Ishikawa (cell line): ENCODE measurements at regions not wholly inside any gene's neighbourhood (a gene's known extent, or its start where the extent isn't known, plus 50 kb on each side); places are given as distances from the start of the nearest gene placed in this dataset.

ENCODE experiments used
- CEBPB ChIP-seq: IDR thresholded peaks from 2 replicates; pipeline ENCODE4 v1.6.1; 2012
- CREB1 ChIP-seq: IDR thresholded peaks from 2 replicates; pipeline ENCODE4 v1.6.1; 2012; ENCODE audit warnings: low read depth
- EGR1 ChIP-seq: IDR thresholded peaks from 2 replicates; pipeline ENCODE4 v1.6.1; 2012
- EP300 ChIP-seq: IDR thresholded peaks from 2 replicates; pipeline ENCODE4 v1.6.1; 2012; ENCODE audit warnings: borderline replicate concordance
- FOXM1 ChIP-seq: IDR thresholded peaks from 2 replicates; pipeline ENCODE4 v1.6.1; 2012; ENCODE audit warnings: low read depth, borderline replicate concordance
- NFIC ChIP-seq: IDR thresholded peaks from 2 replicates; pipeline ENCODE4 v1.6.1; 2012
- RAD21 ChIP-seq: IDR thresholded peaks from 2 replicates; pipeline ENCODE4 v1.6.1; 2012; ENCODE audit warnings: low read depth
- TAF1 ChIP-seq: IDR thresholded peaks from 2 replicates; pipeline ENCODE4 v1.6.1; 2012; ENCODE audit warnings: low read depth, mild to moderate bottlenecking
- TCF12 ChIP-seq: IDR thresholded peaks from 2 replicates; pipeline ENCODE4 v1.6.1; 2012; ENCODE audit warnings: low read depth
- TEAD4 ChIP-seq: IDR thresholded peaks from 2 replicates; pipeline ENCODE4 v1.6.1; 2012
- YY1 ChIP-seq: IDR thresholded peaks from 2 replicates; pipeline ENCODE4 v1.6.1; 2012; ENCODE audit warnings: low read depth
- ZBTB7A ChIP-seq: IDR thresholded peaks from 2 replicates; pipeline ENCODE4 v1.6.1; 2012; ENCODE audit warnings: low read depth
- TF ChIP-seq, protein P1 (sequence below): IDR thresholded peaks from 2 replicates; pipeline ENCODE4 v1.6.1; 2012
- TF ChIP-seq, protein P2 (sequence below): IDR thresholded peaks from 2 replicates; pipeline ENCODE4 v1.6.1; 2012; ENCODE audit warnings: low read depth, mild to moderate bottlenecking
- TF ChIP-seq, protein P3 (sequence below): IDR thresholded peaks from 2 replicates; pipeline ENCODE4 v1.6.1; 2012

DNA sequence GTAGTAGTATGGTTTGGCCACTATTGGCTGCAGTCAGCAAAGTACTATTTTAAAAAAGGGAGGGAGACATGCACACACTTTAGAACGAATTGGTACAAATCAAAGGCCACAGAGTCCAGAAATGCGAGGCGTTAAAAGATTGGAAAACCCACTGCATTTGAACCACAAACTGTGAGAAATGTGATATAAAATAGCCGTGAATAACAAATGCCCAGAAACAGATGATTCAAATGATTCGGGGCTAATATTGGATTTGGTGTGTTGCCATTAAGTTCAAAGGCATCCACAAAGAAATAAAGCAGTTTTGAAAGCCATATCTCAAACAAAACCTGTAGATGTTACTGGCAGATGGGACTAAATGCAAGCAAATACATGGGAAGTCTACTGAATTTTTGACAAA, 140.9 kb upstream of the HMHB1 start:
- TF ChIP-seq TEAD4 (no peak), RAD21 (no peak), CEBPB (no peak), NFIC (no peak), CREB1 (no peak), TAF1 (no peak), EGR1 (no peak)
- TF ChIP-seq, protein P1, sequence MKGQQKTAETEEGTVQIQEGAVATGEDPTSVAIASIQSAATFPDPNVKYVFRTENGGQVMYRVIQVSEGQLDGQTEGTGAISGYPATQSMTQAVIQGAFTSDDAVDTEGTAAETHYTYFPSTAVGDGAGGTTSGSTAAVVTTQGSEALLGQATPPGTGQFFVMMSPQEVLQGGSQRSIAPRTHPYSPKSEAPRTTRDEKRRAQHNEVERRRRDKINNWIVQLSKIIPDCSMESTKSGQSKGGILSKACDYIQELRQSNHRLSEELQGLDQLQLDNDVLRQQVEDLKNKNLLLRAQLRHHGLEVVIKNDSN, result no peak

DNA sequence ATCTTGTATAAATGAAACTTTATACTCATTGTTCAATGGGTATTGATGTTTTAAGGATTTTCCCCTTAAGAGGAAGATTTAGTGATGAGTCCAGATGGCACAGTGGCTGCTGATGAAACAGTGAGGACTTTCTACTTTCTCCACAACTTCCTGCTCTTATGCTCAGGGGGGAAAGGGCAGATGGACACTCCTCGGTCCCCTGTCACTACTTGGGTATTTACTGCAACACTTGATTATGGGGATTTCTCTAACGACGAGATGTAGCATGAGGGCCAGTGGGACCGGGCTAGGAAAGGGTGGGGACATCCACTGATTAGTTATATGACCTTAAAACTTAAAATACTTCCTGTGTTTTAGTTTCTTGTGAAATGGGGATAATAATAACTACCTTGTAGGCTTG, 146.1 kb upstream of the HMHB1 start:
- TF ChIP-seq, protein P2, sequence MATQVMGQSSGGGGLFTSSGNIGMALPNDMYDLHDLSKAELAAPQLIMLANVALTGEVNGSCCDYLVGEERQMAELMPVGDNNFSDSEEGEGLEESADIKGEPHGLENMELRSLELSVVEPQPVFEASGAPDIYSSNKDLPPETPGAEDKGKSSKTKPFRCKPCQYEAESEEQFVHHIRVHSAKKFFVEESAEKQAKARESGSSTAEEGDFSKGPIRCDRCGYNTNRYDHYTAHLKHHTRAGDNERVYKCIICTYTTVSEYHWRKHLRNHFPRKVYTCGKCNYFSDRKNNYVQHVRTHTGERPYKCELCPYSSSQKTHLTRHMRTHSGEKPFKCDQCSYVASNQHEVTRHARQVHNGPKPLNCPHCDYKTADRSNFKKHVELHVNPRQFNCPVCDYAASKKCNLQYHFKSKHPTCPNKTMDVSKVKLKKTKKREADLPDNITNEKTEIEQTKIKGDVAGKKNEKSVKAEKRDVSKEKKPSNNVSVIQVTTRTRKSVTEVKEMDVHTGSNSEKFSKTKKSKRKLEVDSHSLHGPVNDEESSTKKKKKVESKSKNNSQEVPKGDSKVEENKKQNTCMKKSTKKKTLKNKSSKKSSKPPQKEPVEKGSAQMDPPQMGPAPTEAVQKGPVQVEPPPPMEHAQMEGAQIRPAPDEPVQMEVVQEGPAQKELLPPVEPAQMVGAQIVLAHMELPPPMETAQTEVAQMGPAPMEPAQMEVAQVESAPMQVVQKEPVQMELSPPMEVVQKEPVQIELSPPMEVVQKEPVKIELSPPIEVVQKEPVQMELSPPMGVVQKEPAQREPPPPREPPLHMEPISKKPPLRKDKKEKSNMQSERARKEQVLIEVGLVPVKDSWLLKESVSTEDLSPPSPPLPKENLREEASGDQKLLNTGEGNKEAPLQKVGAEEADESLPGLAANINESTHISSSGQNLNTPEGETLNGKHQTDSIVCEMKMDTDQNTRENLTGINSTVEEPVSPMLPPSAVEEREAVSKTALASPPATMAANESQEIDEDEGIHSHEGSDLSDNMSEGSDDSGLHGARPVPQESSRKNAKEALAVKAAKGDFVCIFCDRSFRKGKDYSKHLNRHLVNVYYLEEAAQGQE, result no peak
- no peak for TF ChIP-seq EGR1
- no peak for TF ChIP-seq ZBTB7A
- TF ChIP-seq TAF1, result no peak
- no peak for TF ChIP-seq NFIC
- TF ChIP-seq CEBPB, result no peak
- TF ChIP-seq, protein P3, sequence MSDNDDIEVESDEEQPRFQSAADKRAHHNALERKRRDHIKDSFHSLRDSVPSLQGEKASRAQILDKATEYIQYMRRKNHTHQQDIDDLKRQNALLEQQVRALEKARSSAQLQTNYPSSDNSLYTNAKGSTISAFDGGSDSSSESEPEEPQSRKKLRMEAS, result no peak
- no peak for TF ChIP-seq TEAD4

DNA sequence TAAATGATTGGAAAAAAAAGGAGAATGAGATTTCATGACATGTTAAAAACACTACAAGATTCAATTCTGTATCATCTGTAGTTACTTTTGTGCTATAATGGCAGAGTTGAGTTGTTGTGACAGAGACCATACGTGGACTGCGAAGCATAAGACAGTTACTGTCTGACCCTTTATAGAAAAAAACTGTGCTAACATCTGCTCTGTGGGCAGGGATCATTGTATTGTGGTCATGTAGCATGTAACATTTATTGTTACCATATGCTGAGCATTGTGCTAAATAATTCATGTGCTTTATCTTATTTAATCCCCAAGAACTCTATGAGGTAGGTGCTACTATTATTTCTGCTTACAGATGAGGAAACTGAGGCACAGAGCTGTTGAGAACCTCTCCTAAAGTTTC, 147.3 kb upstream of the HMHB1 start:
- TF ChIP-seq, protein P1, result no peak
- no peak for TF ChIP-seq CREB1
- TF ChIP-seq, protein P2, result no peak
- no peak for TF ChIP-seq TAF1
- no peak for TF ChIP-seq CEBPB
- TF ChIP-seq FOXM1, result no peak
- no peak for TF ChIP-seq EP300
- TF ChIP-seq RAD21, result no peak
- no peak for TF ChIP-seq ZBTB7A
- no peak for TF ChIP-seq TCF12
- TF ChIP-seq YY1, result no peak
- TF ChIP-seq EGR1, result no peak
- TF ChIP-seq, protein P3, result no peak
- no peak for TF ChIP-seq TEAD4
- no peak for TF ChIP-seq NFIC

DNA sequence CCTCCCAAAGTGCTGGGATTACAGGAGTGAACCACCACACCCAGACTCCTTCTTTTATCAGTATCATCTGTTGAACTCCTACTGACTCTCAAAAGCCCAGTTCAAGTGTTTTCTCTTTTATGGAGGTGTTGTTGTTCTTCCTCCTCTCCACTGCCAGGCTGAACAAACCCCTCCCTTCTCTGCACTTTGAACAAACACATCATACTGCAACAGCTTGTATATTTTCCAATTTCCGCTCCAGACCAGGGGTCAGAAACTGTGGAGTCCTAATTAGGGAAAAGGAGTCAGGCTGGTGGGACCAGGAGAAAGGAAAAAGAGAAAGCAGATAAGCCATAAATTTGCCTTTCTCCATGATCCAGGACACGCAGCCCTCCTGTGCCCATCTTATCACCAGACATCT, 148.1 kb upstream of the HMHB1 start:
- TF ChIP-seq EGR1 (no peak), EP300 (no peak), TCF12 (no peak), ZBTB7A (no peak), FOXM1 (no peak), CEBPB (no peak), TAF1 (no peak), RAD21 (no peak), YY1 (no peak), NFIC (no peak), TEAD4 (no peak), CREB1 (no peak)
- TF ChIP-seq, protein P1, result no peak
- TF ChIP-seq, protein P2, result no peak
- TF ChIP-seq, protein P3, result no peak
